HCT116 (cell line): ENCODE measurements at regions not wholly inside any gene's neighbourhood (a gene's known extent, or its start where the extent isn't known, plus 50 kb on each side); places are given as distances from the start of the nearest gene placed in this dataset.

Experiments
- ATAC-seq: fragments of 200-7000 bp; cut with Tn5 transposase; 2 replicates; pipeline ENCODE4 v1.9.1; 2020; ENCODE audit warnings: mild to moderate bottlenecking, moderate library complexity
- BruUV-seq: library from RNA; stranded (reverse); fragments of 400-500 nt; replicated peaks from 2 replicates; lab custom pipeline; 2021; lab: Mats Ljungman, UMichigan
- CTCF ChIA-PET: fragments of 300-600 bp; sonication (Branson Sonifier 250); formaldehyde crosslinking; loops from one replicate; lab custom pipeline; 2021; ENCODE audit warnings: antibody characterized with exemption; lab: Charles Lee
- POLR2A ChIA-PET: fragments of 300-600, 350-600 bp; sonication (Branson Sonifier 250); formaldehyde crosslinking; loops from one replicate; lab custom pipeline; 2021; ENCODE audit warnings: antibody characterized with exemption; lab: Charles Lee
- RAD21 ChIA-PET, 2 experiments: fragments of 300-600 bp; sonication (Branson Sonifier 250); formaldehyde crosslinking; loops; one replicate each; lab custom pipeline; 2023; ENCODE audit warnings: low total read pairs in 2 of 2; ENCODE audit not compliant: uncharacterized antibody in 2 of 2, unreplicated experiment in 2 of 2, low non-redundant PET in 1 of 2; lab: Charles Lee
- DNase-seq: peaks from one replicate; pipeline ENCODE4 v3.0.0-alpha.2; 2010; ENCODE audit warnings: low read depth, low spot score
- H2AFZ ChIP-seq: fragments of 200-600 bp; shearing (Covaris generic), sonication (generic); 2 replicates; pipeline ENCODE4 v1.6.1; 2017; ENCODE audit warnings: low read depth, mixed run types, mixed read lengths, antibody characterized with exemption, low read length; ENCODE audit not compliant: poor library complexity, severe bottlenecking
- H3K27ac ChIP-seq: 2 replicates; pipeline ENCODE4 v1.5.1; 2012; ENCODE audit warnings: low read depth, low read length
- H3K27me3 ChIP-seq: fragments of 200-600 bp; sonication (generic); 2 replicates; pipeline ENCODE4 v1.6.1; 2016; ENCODE audit warnings: mixed run types, low read length, mixed read lengths; ENCODE audit not compliant: insufficient read depth
- H3K36me3 ChIP-seq, 2 experiments: fragments of 200-500 bp in 1 of 2; fragments of 200-600 bp in 1 of 2; sonication (Bioruptor generic) in 1 of 2; sonication (generic) in 1 of 2; 2 replicates each; pipeline versions ENCODE4 v1.5.1 to v1.6.1; 2014 to 2016; ENCODE audit warnings: low read length in 2 of 2, inconsistent platforms in 1 of 2, mixed read lengths in 1 of 2, mixed run types in 1 of 2; ENCODE audit not compliant: insufficient read depth in 2 of 2, control insufficient read depth in 1 of 2
- H3K4me1 ChIP-seq, 2 experiments: fragments of 200-600 bp in 1 of 2; sonication (generic) in 1 of 2; 2 replicates each; pipeline versions ENCODE4 v1.5.1 to v1.6.1; 2012 to 2017; ENCODE audit warnings: low read length in 2 of 2, inconsistent platforms in 1 of 2, mild to moderate bottlenecking in 1 of 2, mixed read lengths in 1 of 2, mixed run types in 1 of 2, moderate library complexity in 1 of 2; ENCODE audit not compliant: insufficient read depth in 2 of 2, control insufficient read depth in 1 of 2
- H3K4me2 ChIP-seq: fragments of 200-600 bp; sonication (generic); 2 replicates; pipeline ENCODE4 v1.6.1; 2017; ENCODE audit warnings: mixed run types, low read length, mixed read lengths
- H3K4me3 ChIP-seq, 2 experiments: fragments of 200-600 bp in 1 of 2; sonication (generic) in 1 of 2; replicated peaks in 1 of 2; 2 replicates each; pipeline ENCODE4 v1.5.1; 2011 to 2016; ENCODE audit warnings: low read length in 2 of 2, control low read depth in 1 of 2, low read depth in 1 of 2, mild to moderate bottlenecking in 1 of 2, mixed read lengths in 1 of 2, mixed run types in 1 of 2
- H3K79me2 ChIP-seq: fragments of 200-600 bp; sonication (generic); 2 replicates; pipeline ENCODE4 v1.6.1; 2017; ENCODE audit warnings: mild to moderate bottlenecking, mixed run types, low read length, moderate library complexity, mixed read lengths; ENCODE audit not compliant: insufficient read depth
- H3K9ac ChIP-seq: fragments of 200-600 bp; sonication (generic); 2 replicates; pipeline ENCODE4 v1.6.1; 2016; ENCODE audit warnings: low read length, mixed read lengths
- H3K9me2 ChIP-seq: fragments of 200-600 bp; sonication (generic), shearing (Covaris generic); 2 replicates; pipeline ENCODE4 v1.6.1; 2017; ENCODE audit warnings: mixed run types, mild to moderate bottlenecking, moderate library complexity; ENCODE audit not compliant: insufficient read depth
- H3K9me3 ChIP-seq, 2 experiments: fragments of 200-500 bp in 1 of 2; fragments of 200-600 bp in 1 of 2; sonication (Bioruptor generic) in 1 of 2; sonication (generic) in 1 of 2; 2 replicates each; pipeline ENCODE4 v1.6.1; 2014 to 2017; ENCODE audit warnings: low read length in 2 of 2, mixed read lengths in 2 of 2, inconsistent platforms in 1 of 2, low read depth in 1 of 2, mild to moderate bottlenecking in 1 of 2, mixed run types in 1 of 2, moderate library complexity in 1 of 2; ENCODE audit not compliant: control insufficient read depth in 1 of 2, insufficient read depth in 1 of 2
- H4K20me1 ChIP-seq: fragments of 200-600 bp; sonication (generic), shearing (Covaris generic); 2 replicates; pipeline ENCODE4 v1.6.1; 2017; ENCODE audit warnings: mixed run types, mild to moderate bottlenecking, moderate library complexity; ENCODE audit not compliant: insufficient read depth
- CBX3 ChIP-seq: IDR thresholded peaks from 2 replicates; pipeline ENCODE4 v1.6.1; 2012; ENCODE audit warnings: low read depth
- CEBPB ChIP-seq: IDR thresholded peaks from 2 replicates; pipeline ENCODE4 v1.6.1; 2012; ENCODE audit warnings: low read depth
- EGR1 ChIP-seq: IDR thresholded peaks from 2 replicates; pipeline ENCODE4 v1.6.1; 2012; ENCODE audit warnings: low read depth
- ELF1 ChIP-seq: IDR thresholded peaks from 2 replicates; pipeline ENCODE4 v1.6.1; 2012; ENCODE audit warnings: low read depth, borderline replicate concordance
- EZH2 ChIP-seq: fragments of 200-600 bp; sonication (generic); IDR thresholded peaks from 2 replicates; pipeline ENCODE4 v1.6.1; 2017; ENCODE audit warnings: antibody characterized with exemption, mixed run types
- FOSL1 ChIP-seq: IDR thresholded peaks from 2 replicates; pipeline ENCODE4 v1.6.1; 2012; ENCODE audit warnings: low read depth
- JUND ChIP-seq: IDR thresholded peaks from 2 replicates; pipeline ENCODE4 v1.6.1; 2012
- POLR2A ChIP-seq: IDR thresholded peaks from 2 replicates; pipeline ENCODE4 v1.7.0; 2011; ENCODE audit warnings: borderline replicate concordance; ENCODE audit not compliant: insufficient read depth, insufficient read length; ENCODE audit errors: extremely low read depth
- POLR2AphosphoS5 ChIP-seq: IDR thresholded peaks from 2 replicates; pipeline ENCODE4 v1.6.1; 2011; ENCODE audit warnings: mild to moderate bottlenecking, low read depth, low read length, moderate library complexity
- RAD21 ChIP-seq: IDR thresholded peaks from 2 replicates; pipeline ENCODE4 v1.6.1; 2012; ENCODE audit warnings: low read depth, mild to moderate bottlenecking
- SIN3A ChIP-seq: IDR thresholded peaks from 2 replicates; pipeline ENCODE4 v1.6.1; 2012; ENCODE audit warnings: low read depth
- SP1 ChIP-seq: IDR thresholded peaks from 2 replicates; pipeline ENCODE4 v1.6.1; 2012; ENCODE audit warnings: low read depth
- TCF7L2 ChIP-seq: IDR thresholded peaks from 2 replicates; pipeline ENCODE4 v1.7.0; 2011; ENCODE audit warnings: borderline replicate concordance, inconsistent platforms; ENCODE audit not compliant: insufficient read depth, insufficient read length; ENCODE audit errors: extremely low read depth
- YY1 ChIP-seq: IDR thresholded peaks from 2 replicates; pipeline ENCODE4 v1.6.1; 2011; ENCODE audit warnings: low read length, low read depth, moderate library complexity, mild to moderate bottlenecking; ENCODE audit not compliant: insufficient replicate concordance; ENCODE audit errors: extremely low read depth
- intact Hi-C: fragments of 100-400 bp; cut with micrococcal nuclease; formaldehyde crosslinking; loops from 2 replicates; pipeline ENCODE4 v1.10.0; 2022
- TF ChIP-seq, protein P1 (sequence below): IDR thresholded peaks from 2 replicates; pipeline ENCODE4 v1.6.1; 2012
- TF ChIP-seq, protein P2 (sequence below), 3 experiments: fragments of 200-600 bp in 1 of 3; sonication (generic) in 1 of 3; IDR thresholded peaks in 2 of 3; conservative IDR thresholded peaks in 1 of 3; 2 replicates each; pipeline ENCODE4 v1.5.1; 2012 to 2017; ENCODE audit warnings: low read depth in 2 of 3, low read length in 2 of 3, antibody characterized with exemption in 1 of 3, borderline replicate concordance in 1 of 3, control low read depth in 1 of 3, mild to moderate bottlenecking in 1 of 3, mixed read lengths in 1 of 3, mixed run types in 1 of 3, moderate library complexity in 1 of 3; ENCODE audit not compliant: insufficient read depth in 1 of 3

GRCh38 chr10:21082206-21082605 is 185.1 kb upstream of the NEBL start:
- intact Hi-C loops, result no loop called here
- Histone ChIP-seq H3K9me2 (no peaks in the 10 kb centered on the region), H3K36me3 (no peaks in the 10 kb centered on the region), H3K79me2 (no peaks in the 10 kb centered on the region), H3K4me2 (no peak overlapping the region), H3K27me3 (no peaks in the 10 kb centered on the region), H4K20me1 (no peaks in the 10 kb centered on the region), H3K9me3 (no peaks in the 10 kb centered on the region), H3K9ac (no peak overlapping the region), H3K27ac (no peak overlapping the region), H3K4me1 (peaks cover 0 to 12% of the 10 kb centered on the region in 2 experiments; a peak in 2 of 4 replicates), H3K4me3 (no peak overlapping the region), H2AFZ (no peak overlapping the region)
- ChIA-PET POLR2A (no interaction called here), RAD21 (no interaction called here), CTCF (no interaction called here)
- ATAC-seq (no peak), DNase-seq (no peak)
- TF ChIP-seq ELF1, result no peak
- TF ChIP-seq RAD21, result no peak
- TF ChIP-seq CBX3, result no peak
- no peak for TF ChIP-seq EZH2
- no peak for TF ChIP-seq FOSL1
- TF ChIP-seq CEBPB, result no peak
- TF ChIP-seq EGR1, result no peak
- TF ChIP-seq, protein P1, sequence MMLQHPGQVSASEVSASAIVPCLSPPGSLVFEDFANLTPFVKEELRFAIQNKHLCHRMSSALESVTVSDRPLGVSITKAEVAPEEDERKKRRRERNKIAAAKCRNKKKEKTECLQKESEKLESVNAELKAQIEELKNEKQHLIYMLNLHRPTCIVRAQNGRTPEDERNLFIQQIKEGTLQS, result no peak
- TF ChIP-seq POLR2A, result no peak
- TF ChIP-seq, protein P2, sequence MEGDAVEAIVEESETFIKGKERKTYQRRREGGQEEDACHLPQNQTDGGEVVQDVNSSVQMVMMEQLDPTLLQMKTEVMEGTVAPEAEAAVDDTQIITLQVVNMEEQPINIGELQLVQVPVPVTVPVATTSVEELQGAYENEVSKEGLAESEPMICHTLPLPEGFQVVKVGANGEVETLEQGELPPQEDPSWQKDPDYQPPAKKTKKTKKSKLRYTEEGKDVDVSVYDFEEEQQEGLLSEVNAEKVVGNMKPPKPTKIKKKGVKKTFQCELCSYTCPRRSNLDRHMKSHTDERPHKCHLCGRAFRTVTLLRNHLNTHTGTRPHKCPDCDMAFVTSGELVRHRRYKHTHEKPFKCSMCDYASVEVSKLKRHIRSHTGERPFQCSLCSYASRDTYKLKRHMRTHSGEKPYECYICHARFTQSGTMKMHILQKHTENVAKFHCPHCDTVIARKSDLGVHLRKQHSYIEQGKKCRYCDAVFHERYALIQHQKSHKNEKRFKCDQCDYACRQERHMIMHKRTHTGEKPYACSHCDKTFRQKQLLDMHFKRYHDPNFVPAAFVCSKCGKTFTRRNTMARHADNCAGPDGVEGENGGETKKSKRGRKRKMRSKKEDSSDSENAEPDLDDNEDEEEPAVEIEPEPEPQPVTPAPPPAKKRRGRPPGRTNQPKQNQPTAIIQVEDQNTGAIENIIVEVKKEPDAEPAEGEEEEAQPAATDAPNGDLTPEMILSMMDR (IDR thresholded peaks at IDR 0.05 in 2 of 3, conservative IDR thresholded peaks at IDR 0.05 in 1 of 3; ENCODE audit: borderline replicate concordance in 1 of 3, insufficient read depth in 1 of 3, low read depth in 2 of 3, low read length in 2 of 3), result no peak
- no peak for TF ChIP-seq SIN3A
- no peak for TF ChIP-seq SP1
- TF ChIP-seq JUND, result no peak
- TF ChIP-seq YY1, result no peak
- no peak for TF ChIP-seq POLR2AphosphoS5
- TF ChIP-seq TCF7L2, result no peak
- BruUV-seq, result no TSS peak
